Heart left ventricle (tissue), 16 donors: ENCODE measurements at regions not wholly inside any gene's neighbourhood (a gene's known extent, or its start where the extent isn't known, plus 50 kb on each side); places are given as distances from the start of the nearest gene placed in this dataset.

Experiments used
- ATAC-seq, 4 donors: fragments of 200-7000 bp; cut with Tn5 transposase; one replicate each; pipeline ENCODE4 v1.9.1; 2020 to 2022; ENCODE audit warnings: moderate library complexity in 4 of 4, mild to moderate bottlenecking in 3 of 4, moderate number of reproducible peaks in 1 of 4
- DNase-seq, 5 donors: peaks; one replicate each; pipeline ENCODE4 v3.0.0-alpha.2; 2020
- H3K27ac ChIP-seq, 12 donors: fragments of 200-600 bp; sonication (generic) in 4 of 12; one replicate each; pipeline versions ENCODE4 v1.5.0 to v1.8.0; 2016 to 2022; ENCODE audit warnings: mild to moderate bottlenecking in 2 of 12
- H3K27me3 ChIP-seq, 9 donors: fragments of 200-600 bp; sonication (generic) in 2 of 9; one replicate each; pipeline versions ENCODE4 v1.5.1 to v1.8.0; 2016 to 2022; ENCODE audit warnings: mild to moderate bottlenecking in 3 of 9
- H3K36me3 ChIP-seq, 9 donors: fragments of 200-600 bp; sonication (generic) in 2 of 9; one replicate each; pipeline versions ENCODE4 v1.5.0 to v1.8.0; 2018 to 2022; ENCODE audit warnings: mild to moderate bottlenecking in 2 of 9
- H3K4me1 ChIP-seq, 12 donors: fragments of 200-600 bp; sonication (generic) in 4 of 12; one replicate each; pipeline versions ENCODE4 v1.5.0 to v1.8.0; 2016 to 2022; ENCODE audit warnings: mild to moderate bottlenecking in 3 of 12
- H3K4me3 ChIP-seq, 12 donors: fragments of 200-600 bp; sonication (generic) in 4 of 12; one replicate each; pipeline versions ENCODE4 v1.5.0 to v1.8.0; 2017 to 2022; ENCODE audit warnings: mild to moderate bottlenecking in 9 of 12, moderate library complexity in 4 of 12
- H3K9me3 ChIP-seq, 12 donors: fragments of 200-600 bp; sonication (generic) in 4 of 12; one replicate each; pipeline versions ENCODE4 v1.5.0 to v1.8.0; 2016 to 2022; ENCODE audit warnings: mild to moderate bottlenecking in 1 of 12
- POLR2A ChIP-seq, 2 donors: fragments of 450-650 bp; IDR thresholded peaks; one replicate each; pipeline ENCODE4 v1.6.1; 2017; ENCODE audit warnings: antibody characterized with exemption in 2 of 2, mild to moderate bottlenecking in 2 of 2, moderate library complexity in 2 of 2
- WGBS, 4 donors: extraction: QIAGEN DNeasy Blood & Tissue Kit in 2 of 4; methylation state at CpG; one replicate each; pipeline versions ENCODE4 v1.1.5 to v1.1.7; 2013 to 2018; 5-methylcytosine and 5-hydroxymethylcytosine counted together
- intact Hi-C, 10 donors: fragments of 100-400 bp; cut with DNase I; formaldehyde crosslinking; loops; one replicate each; pipeline versions ENCODE4 v1.11.1 to v1.14.2; 2022
- TF ChIP-seq, protein P1 (sequence below), 12 donors: fragments of 200-600 bp; sonication (generic) in 4 of 12; IDR thresholded peaks; one replicate each; pipeline versions ENCODE4 v1.5.0 to v1.8.0; 2018 to 2022; ENCODE audit warnings: antibody characterized with exemption in 12 of 12, mild to moderate bottlenecking in 5 of 12
- donor health status: ischemic (EF 13 %, LVEDD 7.1; RV severe dilation, severe dysfunction).
- donor health status: healthy with polysubstance abuse.
- donor health status: DM: no; HTN: yes; CAD: no.
- donor health status: DM: no; HTN: no; CAD: no.
- donor health status: ischemic (EF 25% LVEDD 6.9; RV normal size, moderate dysfunction).
- donor health status: ischemic (EF 25% LVEDD 5.7; RV mildly dilated, moderate dysfunction).
- donor health status: healthy.
- donor health status: DM: yes; HTN: yes; CAD: no.
- donor health status: ischemic (EF 35%, LVEDD 5.7; RV mildly dilated, moderate dysfunction).
- donor health status: nonischemic (EF 11% LVEDD 7.7; RV severe dilation, severe dysfunction).
- donor health status: DM: yes; HTN: yes; CAD: no.
- donor health status: PGD.
- donor health status: ischemic (EF 29% LVEDD 5.4; RV normal size, mild dysfunction).
- donor health status: nonischemic (EF 23%, LVEDD 6.1; RV moderate dilation, normal function).

DNA sequence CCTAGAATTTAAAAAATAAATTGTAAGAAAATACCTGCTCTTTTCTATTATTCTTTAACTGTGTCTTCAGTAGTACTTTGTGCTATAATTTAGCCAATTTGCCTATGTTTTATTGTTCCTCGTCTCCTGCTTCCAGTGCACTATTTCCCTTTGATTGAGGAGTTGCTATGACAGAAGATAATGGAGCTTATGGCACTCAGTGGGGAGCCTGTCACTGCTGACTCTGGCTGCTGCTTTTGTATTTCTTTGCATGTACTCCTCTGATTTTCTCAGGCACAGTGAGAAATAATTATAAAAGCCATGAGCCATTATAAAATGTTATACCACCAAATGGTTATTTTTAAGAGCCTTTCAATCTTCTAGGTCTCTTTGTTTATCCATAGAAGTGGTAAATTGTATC lies 1310.8 kb upstream of the SLC39A10 start:
- 21 to 36% (median 27%) methylated on average over 1 of the region's 1 CpG for WGBS, 4 donors
- TF ChIP-seq POLR2A (IDR thresholded peaks at IDR 0.05), result no peak
- TF ChIP-seq, protein P1, sequence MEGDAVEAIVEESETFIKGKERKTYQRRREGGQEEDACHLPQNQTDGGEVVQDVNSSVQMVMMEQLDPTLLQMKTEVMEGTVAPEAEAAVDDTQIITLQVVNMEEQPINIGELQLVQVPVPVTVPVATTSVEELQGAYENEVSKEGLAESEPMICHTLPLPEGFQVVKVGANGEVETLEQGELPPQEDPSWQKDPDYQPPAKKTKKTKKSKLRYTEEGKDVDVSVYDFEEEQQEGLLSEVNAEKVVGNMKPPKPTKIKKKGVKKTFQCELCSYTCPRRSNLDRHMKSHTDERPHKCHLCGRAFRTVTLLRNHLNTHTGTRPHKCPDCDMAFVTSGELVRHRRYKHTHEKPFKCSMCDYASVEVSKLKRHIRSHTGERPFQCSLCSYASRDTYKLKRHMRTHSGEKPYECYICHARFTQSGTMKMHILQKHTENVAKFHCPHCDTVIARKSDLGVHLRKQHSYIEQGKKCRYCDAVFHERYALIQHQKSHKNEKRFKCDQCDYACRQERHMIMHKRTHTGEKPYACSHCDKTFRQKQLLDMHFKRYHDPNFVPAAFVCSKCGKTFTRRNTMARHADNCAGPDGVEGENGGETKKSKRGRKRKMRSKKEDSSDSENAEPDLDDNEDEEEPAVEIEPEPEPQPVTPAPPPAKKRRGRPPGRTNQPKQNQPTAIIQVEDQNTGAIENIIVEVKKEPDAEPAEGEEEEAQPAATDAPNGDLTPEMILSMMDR (IDR thresholded peaks at IDR 0.05), result no peak
- H3K27me3 ChIP-seq, result no peaks in the 10 kb centered on the region

DNA sequence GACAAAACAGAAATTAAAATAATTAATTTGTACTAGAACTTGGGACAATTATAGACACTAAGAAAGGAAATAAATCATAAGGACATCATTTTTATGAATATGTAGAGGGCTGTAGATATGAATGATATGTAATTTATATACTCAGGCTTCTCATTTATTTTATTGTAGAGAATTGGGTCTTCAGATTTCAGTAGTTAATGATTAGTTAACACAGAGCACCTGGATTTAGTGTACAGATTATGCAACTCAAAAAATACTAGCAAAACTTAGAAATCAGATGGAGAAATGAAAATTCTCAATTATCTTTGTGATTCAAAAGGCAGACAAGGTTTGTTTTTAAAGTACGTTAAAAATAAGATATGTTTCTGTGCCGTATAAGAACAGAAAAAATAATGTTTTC lies 1311.7 kb upstream of the SLC39A10 start:
- H3K36me3 ChIP-seq, result no peaks in the 10 kb centered on the region
- H3K27ac ChIP-seq, result no peak overlapping the region
- WGBS, 4 donors, result 77 to 86% (median 84%) methylated on average over 2 of the region's 2 CpGs
- DNase-seq (no peak), ATAC-seq (no peak)
- TF ChIP-seq, protein P1 (IDR thresholded peaks at IDR 0.05), result no peak
- no peak for TF ChIP-seq POLR2A (IDR thresholded peaks at IDR 0.05)
- H3K9me3 ChIP-seq, result no peaks in the 10 kb centered on the region
- no peaks in the 10 kb centered on the region for H3K27me3 ChIP-seq
- no peaks in the 10 kb centered on the region for H3K4me1 ChIP-seq
- intact Hi-C loops, result no loop called here
- H3K4me3 ChIP-seq, result no peak overlapping the region

More for the DNA sequence above, 1310.8 kb upstream of the SLC39A10 start:
- Histone ChIP-seq H3K27ac (no peak overlapping the region), H3K36me3 (no peaks in the 10 kb centered on the region), H3K9me3 (no peaks in the 10 kb centered on the region), H3K4me3 (no peak overlapping the region), H3K4me1 (no peaks in the 10 kb centered on the region)
- intact Hi-C loops, result no loop called here
- DNase-seq (no peak), ATAC-seq (no peak)

DNA sequence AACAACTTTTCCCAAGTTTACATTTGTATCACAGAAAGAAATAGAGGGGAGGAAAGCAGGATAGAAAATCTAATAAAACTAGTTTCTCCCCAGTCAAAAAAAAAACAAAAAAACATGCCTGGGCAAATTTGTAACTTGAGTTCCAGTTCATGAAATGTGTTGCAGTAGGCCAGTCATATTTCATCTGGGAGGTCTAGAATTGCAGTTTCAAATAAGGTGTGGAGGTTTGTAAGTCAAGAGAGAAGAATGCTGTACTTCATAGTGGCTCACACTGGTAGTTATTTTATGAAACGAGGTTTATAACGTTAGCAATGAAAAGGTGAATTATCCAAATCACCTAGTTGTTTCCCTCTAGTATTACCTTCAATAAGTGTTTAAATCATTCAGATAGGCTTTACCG lies 1313.9 kb upstream of the SLC39A10 start:
- WGBS, 4 donors, result 82 to 87% (median 85%) methylated on average over 3 of the region's 3 CpGs
- no peak overlapping the region for H3K27ac ChIP-seq
- H3K4me3 ChIP-seq, result no peak overlapping the region
- H3K4me1 ChIP-seq, result no peaks in the 10 kb centered on the region
- H3K36me3 ChIP-seq, result no peaks in the 10 kb centered on the region
- H3K9me3 ChIP-seq, result no peaks in the 10 kb centered on the region
- TF ChIP-seq POLR2A (IDR thresholded peaks at IDR 0.05), result no peak
- TF ChIP-seq, protein P1 (IDR thresholded peaks at IDR 0.05), result no peak
- intact Hi-C loops, result no loop called here
- ATAC-seq (no peak), DNase-seq (no peak)
- no peaks in the 10 kb centered on the region for H3K27me3 ChIP-seq

DNA sequence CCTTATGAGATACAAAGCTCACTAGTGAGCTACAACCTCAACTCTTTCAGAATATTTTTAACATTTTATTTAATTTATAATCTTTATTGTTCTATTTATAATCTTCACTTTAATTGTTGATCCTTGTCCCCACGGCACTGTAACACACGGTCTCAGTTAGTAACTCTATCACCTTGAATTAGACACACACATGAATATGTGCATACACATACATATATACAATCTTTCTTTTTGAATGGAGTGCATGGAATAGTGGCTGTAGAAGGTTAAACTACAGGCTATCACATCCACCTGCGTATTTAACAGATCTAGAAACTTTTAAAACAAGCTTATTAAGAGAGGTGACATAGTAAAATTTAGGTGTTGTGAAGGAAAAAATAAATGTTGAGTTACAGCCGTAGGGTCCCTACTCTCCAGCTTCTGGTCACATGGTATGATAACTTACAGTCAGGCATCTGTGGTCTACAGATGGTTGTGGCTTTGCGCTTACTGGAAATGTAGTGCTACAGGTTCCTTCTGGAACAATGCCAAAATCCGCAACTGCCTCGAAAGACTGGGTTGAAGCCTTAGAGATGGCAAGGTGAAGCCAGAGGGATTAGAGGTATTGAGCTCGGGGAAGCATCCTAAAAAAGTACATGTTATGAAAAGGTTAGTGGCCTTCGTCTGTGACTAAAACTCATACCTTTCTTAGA lies 1324.1 kb upstream of the SLC39A10 start:
- ATAC-seq (no peak), DNase-seq (no peak)
- Histone ChIP-seq H3K4me3 (no peak overlapping the region), H3K36me3 (no peaks in the 10 kb centered on the region), H3K9me3 (no peaks in the 10 kb centered on the region), H3K4me1 (no peaks in the 10 kb centered on the region), H3K27me3 (no peaks in the 10 kb centered on the region), H3K27ac (no peak overlapping the region)
- 73 to 88% (median 78%) methylated on average over 9 of the region's 9 CpGs for WGBS, 4 donors
- TF ChIP-seq POLR2A (IDR thresholded peaks at IDR 0.05), result no peak
- TF ChIP-seq, protein P1 (IDR thresholded peaks at IDR 0.05), result no peak
- intact Hi-C loops, result no loop called here
